GM18499 (cell line): ENCODE measurements at regions not wholly inside any gene's neighbourhood (a gene's known extent, or its start where the extent isn't known, plus 50 kb on each side); places are given as distances from the start of the nearest gene placed in this dataset.
"Not testable (repeated sequence)": the region's sequence is repeated elsewhere in the genome, so short reads cannot be mapped to it uniquely, and the experiment has no call there.

Experiments
- ATAC-seq: cut with Tn5 transposase; IDR thresholded peaks from one replicate; pipeline ENCODE4 v1.9.1; 2021; ENCODE audit warnings: moderate number of reproducible peaks; ENCODE audit not compliant: insufficient read depth, unreplicated experiment

DNA sequence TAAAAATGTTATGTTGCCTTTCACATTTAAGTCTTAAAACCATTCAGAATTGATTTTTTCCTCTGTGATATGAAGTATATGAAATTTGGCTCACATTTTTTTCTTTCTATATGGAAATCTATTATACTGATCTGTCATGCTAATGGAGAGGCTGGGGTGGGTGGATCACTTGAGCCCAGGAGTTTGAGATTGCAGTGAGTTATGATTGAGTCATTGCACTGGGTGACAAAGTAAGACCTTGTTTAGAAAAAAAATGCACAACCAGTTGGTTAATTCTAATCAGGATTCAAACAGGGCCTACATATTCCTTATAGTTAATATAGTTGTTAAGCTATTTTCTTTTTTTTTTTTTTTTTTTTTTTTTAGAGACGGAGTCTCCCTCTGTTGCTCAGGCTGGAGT is 230.5 kb downstream of the MFSD1 start:
- no peak for ATAC-seq

DNA sequence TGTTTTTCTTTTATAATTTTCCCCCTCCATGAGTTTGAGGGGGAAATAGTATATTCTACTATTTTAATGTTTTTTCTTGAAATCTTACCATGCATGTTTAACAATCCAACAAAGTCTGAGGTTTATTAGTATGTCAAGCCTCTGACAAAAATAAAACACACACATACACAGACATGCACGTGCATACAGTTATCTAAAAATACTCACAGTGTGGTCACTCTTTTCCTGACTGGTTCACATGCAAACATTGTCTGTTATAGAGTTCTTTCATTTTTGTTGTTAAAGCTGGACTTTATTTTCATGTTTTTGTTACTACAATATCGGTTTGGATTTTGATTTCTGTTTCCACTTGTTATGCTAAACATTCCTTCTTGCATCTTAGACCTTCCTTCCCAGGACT is 236.6 kb downstream of the MFSD1 start:
- ATAC-seq, result no peak

DNA sequence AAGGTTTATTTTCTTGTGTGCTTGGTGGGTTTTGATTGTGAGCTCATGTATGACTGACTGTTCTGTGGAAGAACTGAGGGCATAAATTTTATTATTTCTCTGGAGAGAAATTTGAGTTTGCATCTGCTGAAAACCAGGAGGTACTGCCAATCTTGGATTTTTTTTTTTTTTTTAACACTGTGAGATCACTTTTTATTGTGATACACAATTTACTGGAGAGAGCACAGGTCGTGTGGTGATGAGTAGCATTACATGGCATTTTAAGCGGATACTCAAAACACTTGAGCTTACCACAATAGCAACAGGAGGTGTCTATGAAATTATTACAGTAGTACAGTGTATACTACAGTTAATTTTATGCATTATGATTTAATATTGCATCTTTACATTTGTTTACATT is 237.4 kb downstream of the MFSD1 start:
- no peak for ATAC-seq

DNA sequence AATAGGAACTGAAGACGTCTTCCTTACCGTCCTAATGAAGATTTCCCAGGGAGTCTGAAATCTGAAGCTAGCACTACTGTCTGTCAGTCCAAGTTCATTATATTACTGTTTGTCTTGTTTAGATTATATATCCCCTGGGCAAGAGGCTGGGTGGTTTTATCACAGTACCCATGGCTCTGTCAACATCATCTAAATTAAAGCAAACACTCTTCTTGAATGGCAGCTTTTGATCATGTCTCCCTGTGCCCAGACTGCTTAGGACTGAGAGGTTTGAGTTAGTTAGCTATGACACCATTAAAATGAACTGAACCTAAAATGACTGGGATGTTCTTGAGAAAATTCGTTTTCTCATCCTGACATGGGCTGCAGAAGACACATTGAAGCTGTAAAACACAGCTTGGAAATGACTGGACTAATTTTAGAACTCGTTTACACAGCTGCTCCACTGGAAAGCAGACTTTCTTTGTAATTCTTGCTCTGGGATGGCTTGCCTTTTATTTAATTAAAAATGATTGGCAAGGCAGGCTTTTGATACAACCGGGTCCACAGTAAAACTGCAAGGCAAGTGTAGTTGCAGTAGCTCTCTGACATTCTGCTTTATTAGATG is 243.5 kb downstream of the MFSD1 start:
- no peak for ATAC-seq

DNA sequence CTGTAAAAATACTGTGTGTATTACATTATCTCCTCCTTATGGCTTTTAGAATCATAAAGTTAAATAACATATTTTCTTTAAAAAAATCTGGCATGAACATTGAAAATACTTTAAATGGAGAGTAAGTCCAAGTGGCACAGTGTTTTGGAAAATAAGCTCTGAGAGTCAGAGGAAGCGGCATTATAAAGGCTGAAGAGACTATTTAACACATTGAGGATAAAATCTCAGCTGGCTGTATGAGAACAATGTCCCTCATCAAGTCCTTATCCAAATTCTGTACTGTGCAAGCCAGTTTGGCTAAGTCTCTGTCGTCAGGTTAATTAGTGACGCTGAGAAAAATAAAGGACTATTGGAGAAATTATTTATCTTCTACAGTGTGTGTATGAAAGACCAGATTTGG is 245.5 kb downstream of the MFSD1 start:
- no peak for ATAC-seq

DNA sequence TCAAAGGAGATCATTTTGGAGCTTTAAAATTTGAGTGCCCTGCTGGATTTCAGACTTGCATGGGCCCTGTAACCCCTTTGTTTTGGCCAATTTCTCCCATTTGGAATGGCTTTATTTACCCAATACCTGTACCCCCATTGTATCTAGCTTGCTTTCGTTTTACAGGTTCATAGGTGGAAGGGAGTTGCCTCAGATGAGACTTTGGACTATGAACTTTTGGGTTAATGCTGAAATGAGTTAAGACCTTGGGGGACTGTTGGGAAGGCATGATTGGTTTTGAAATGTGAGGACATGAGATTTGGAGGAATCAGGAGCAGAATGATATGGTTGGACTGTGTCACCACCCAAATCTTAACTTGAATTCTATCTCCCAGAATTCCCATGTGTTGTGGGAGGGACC is 250.6 kb downstream of the MFSD1 start:
- ATAC-seq, result not testable (repeated sequence)

DNA sequence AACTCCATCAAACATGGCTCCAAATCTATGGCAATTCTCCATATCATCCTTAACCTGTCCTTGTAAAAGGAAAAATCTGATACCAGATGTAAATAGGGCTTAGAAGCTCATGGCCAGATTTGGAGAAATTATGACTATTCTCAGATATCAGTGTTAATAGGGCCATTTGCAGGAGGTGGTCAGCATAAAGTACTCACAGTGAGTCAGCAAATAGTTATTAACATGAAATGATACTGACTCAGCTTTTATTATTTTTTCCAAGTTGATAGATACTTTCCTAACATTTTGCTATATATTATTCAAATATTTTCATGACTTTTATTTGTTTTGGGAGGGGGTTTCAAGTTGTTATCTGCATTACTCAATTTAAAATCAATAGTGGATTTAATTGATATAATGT is 255.8 kb downstream of the MFSD1 start:
- no peak for ATAC-seq

DNA sequence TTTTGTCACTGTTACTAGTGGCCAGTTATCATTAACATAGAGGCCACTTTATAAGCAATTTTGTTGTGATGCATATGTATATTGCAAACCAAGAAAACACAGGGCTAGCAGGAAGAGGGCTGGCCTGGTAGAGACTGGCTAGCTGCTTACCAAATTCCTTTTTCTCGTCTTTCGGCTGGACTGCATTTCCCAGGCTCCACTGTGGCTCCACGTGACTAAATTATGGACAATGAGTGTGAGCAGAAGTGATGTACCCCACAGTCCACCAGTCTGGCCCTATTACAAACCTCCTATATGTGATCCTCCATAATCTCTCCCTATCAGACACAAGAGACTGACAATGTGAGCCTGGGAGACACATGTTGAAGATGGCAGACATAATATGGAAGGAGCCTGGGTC is 257.0 kb downstream of the MFSD1 start:
- no peak for ATAC-seq

DNA sequence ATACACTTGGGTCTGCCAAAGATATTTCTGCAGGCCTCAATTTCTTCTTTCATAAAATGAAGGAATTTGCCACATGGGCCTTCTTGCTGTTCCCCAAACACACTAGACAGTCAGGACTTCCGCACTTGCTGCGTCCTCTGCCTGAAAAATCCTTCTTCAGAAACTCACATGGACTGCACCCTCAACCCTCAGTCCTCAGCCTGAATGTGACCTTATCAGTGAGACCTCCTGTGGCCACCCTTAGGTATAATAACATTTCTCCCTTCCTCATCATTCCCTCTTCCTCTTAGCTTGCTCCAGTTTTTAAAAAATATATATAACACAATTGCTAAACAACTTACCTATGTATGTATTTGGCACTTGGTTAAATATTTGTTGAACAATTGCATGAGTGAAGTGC is 257.5 kb downstream of the MFSD1 start:
- ATAC-seq, result no peak

DNA sequence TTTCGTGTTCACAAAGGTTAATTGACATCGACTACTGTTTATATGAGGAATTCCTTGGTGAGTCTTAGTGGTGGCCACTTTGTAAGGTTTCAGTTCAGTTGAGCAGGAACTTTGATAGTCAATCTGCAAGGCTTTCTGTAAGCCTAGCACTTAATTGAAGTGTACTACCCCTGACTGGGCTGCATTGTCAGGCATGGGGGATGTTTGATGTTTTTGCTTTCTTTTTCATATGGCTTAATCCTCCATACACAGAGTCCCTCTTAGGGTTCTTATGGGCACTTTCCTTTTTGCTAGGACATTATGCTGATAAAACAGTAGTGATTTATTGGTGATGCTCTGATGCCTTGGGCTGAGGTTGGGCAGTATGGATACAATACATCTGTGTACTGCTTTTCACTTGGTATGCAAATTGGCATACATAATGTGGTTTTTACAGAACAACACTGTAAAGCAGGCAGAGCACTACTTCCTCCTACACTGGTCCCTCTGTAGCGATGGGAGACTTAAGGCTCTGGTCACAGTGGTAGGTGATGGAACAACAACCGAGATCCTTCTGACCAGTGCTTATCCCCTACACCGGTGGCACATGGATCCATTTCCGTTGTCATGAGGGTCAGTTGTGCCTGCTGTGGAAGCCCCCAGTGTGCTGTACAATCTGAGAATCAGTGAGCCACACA is 261.0 kb downstream of the MFSD1 start:
- ATAC-seq, result no peak

DNA sequence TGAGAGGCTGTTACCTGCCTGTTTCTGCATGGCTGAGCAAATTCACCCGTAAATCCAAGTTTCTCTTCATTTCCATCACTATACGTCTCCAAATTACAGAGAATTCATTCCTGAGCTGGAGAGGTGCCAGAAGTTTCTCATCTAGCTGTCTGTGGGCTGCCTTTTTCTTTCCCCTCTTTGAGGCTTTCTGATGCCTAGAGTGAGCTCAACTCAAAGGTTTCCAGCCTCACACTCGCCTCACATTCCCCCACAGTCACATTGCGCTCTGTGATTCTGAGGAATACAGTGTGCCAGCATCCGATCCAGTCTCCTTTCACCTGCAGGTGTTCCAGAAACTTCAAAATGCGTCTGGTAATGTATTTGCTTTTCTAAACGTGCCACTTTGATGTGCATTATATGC is 267.2 kb downstream of the MFSD1 start, which contains the start of gene IQCJ:
TSS of gene IQCJ (plus strand) at position 229 of the 400 bp plus-strand sequence.
- no peak for ATAC-seq

DNA sequence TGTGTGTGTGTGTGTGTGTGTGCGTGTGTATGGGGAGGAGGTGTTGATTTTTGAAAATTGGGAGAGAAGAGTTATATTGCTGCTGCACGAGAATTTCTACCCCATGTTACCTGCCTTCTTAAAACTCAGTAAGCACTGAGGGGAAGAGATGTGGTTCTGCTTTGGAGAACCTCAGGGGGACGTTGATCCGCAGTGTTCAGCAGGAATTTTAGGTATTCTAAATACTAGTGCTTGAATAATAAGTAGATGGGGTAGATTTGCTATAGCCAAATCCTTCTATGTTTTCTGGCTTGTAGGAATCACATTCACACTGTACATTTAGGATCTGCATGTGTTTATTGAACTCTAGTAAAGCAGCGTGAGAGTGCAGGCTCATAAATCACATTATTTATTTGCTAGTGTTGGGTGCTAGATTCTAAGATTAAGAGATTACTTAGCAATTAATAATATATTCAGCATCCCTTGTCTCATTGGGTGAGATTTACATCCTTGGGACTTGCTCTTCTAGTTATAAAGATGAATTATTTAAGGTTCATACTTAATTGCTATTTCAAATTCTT is 268.1 kb downstream of the MFSD1 start:
- ATAC-seq, result no peak

DNA sequence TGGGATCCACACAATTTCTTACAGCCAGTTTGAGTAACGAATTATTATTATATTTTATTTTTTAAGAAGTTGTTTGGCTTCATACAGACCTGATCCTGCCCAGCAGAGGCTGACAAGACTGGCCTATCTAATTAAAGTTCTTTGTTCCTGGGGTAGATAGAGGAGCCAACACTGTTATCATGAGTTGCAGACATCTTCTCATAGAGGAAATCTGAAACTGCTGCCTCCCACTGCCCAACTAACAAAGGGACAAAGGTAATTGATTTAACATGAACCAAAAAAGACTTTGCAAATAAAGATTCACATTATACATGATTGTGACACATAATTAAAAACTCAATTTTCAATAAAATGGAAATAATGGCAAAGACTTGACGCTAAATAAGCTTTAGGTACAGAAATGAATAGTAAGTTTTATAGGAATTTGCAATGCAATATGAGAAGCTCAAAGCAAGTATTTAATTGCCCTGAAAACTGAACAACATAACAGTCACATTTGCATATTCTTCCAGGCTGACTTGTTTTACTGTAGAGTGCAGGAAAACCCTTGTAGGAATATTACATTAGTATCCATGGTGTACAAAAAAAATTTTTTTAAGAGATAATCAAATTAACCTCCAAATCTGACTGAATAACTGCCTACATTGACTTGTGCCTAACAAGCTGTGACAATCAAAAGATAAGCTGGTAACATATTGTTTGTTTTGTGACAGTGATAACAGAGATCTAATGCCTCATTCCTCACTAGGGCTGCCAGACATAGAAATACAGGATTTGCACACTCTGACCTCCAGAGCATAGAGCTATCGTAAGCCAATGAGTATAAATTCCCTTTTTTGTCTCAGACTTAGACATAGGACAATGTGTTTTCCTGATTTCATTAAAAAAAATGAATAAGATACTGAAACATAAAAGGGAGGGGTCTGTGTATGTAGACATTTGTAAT is 273.2 kb downstream of the MFSD1 start:
- ATAC-seq, result no peak

DNA sequence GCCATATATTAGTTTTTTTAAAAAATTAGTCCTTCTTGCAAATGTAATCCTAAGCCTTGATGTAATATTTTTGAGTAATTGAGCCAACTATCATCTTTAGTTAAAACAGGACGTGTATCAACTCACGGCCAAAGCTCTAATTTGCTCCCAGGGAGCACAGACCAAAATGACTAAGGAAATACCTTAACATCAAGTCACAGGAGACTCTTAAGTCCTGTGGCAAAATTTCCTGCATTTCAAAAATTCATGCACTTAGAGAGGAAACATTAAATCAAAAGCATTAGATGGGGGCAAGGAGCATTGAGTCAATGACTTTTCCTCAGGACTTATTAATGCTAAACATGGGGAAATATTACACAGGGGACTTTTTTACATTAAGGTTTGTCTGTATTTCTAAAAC is 276.0 kb downstream of the MFSD1 start:
- no peak for ATAC-seq

DNA sequence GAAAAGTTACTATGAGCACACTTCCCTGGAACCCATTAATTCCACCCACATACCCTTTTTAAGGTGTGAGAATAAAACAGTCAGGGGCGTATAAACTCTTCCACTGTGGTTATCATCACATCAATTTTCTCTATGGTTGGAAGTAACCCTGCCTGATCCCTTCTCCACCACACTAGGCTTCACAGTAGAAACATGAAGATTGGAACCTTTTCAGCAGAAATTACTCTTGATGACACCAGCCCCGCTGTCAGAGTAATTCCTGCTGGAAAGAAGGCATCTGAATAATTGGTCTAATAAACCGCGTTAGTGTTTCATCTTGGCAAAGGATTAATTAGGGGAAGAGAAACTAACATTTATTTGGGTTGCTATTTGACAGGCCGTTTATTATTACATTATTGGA is 278.4 kb downstream of the MFSD1 start:
- ATAC-seq, result no peak

DNA sequence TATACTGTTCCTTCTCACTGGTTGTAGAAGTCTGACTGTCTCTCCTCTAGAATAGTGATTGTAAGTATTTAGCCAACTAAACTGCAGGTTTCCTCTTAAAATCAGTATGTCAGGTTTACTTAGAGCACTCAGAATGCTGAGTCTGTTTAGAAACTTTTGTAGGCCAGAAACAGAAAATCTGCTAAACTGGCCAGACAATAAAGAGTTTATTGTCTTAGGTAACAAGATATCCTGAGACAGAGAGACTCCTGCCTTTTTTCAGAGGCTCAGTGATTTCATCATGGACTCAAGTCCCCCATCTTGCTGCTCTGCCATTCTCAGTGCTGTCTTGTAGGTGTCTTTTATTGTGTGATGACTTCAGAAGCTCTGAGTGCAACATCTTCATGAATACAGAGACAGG is 279.0 kb downstream of the MFSD1 start:
- no peak for ATAC-seq

DNA sequence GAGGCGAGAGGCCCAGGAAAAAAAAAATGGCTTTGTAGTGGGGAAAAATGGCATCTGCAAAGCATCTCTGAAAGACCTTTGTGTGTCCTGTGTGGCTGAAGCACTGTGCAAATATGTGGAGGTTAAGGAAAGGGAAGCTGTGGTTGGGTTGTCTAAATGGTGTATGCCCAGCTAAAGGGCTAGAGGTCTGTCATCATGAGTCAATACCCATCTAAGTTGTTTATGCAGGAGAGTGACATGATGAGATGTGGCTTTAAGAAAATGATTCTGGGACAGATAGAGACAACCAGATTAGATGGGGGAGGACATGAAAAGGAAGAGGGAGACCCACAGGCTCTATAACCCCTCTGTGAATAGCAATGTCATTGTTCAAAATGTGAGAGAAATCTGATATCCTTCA is 280.7 kb downstream of the MFSD1 start:
- no peak for ATAC-seq

DNA sequence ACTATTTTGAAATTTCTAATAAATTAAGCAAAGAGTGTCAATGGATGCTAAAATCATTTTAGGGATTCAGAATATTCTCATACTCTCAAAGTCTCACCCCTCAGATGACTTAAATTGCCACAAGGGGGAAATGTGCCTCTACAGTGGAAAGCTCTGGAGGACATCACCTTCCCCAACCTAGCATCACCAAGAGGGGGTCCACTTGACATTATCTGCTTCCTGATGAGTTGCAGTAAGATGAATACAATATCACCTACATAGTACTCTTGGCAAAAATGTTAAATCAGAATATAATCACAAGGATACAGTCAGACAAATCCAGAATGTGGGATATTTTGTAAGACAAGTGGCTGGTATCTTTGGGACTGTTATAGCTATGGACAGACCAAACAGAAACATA is 290.1 kb downstream of the MFSD1 start:
- no peak for ATAC-seq

DNA sequence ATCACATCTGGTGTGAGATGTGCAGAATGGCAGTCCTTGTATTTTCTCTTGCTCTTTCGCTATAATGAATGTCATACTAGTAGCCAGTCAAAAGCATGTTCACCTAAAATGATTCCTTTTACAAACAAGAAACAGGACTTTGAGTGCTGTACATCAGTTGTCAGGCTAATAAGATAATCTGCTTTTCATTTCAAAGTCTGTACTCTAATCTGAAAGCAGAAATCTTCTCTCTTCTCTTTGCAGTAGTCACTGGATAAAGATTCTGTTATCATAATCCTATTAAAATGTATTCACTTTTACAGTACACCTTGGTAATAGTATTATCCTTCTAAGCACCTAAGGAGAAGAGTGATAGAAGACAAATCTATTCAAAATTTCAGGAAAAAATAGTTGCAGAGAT is 300.1 kb downstream of the MFSD1 start:
- ATAC-seq, result no peak

DNA sequence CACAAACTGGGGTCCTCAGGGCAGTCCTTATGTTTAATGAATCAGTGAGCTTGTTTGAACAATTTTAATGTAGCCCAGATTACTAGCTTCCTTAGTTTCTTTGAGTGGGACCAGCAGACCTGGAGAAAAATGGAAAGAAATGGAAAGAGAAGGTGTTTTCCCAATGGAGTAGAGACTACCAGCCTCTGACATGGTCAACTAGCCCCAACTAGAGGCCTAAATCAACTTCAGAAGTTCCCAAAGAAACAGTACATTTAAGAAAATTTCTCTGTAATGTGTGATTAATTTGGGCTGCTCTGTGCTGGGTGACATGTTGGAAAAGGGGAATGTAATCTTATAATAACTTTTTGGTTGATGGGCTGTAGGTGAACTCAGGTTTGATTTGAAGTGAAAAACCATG is 310.9 kb downstream of the MFSD1 start:
- ATAC-seq, result no peak
